ENCODE measurements at regions not wholly inside any gene's neighbourhood (a gene's known extent, or its start where the extent isn't known, plus 50 kb on each side); places are given as distances from the start of the nearest gene placed in this dataset.

DNA sequence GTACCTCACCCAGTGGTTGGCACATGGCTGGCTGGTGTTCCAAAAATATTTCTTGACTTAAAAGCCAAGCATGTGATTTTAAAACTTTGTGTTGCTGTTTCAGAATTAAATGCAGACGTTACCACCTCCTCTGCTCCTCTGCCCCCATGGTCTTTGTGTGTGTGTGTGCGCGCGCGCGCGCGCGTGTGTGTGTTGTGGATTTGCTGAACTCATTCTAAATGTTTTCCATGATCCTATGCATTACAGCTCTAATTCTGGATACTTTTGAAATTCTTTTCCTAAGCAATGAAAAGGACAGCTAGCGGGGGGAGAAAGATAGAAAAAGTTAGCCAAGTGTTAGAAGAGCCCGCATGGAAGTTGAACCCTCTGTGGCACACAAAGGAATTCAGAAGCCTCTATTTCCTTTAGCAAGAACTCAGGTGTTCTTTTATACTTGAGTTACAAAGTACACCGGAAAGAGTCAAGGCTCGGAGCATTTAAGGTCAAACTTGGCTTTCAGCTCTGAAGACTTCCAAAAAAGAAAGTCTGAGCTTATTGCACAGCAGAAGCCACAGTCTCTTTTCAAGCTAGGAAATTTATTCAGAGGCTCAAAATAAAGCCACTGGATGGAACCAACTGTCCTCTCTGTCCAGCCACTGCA, 350.5 kb upstream of the TBL1XR1 start:
- TF ChIP-seq, protein P1, sequence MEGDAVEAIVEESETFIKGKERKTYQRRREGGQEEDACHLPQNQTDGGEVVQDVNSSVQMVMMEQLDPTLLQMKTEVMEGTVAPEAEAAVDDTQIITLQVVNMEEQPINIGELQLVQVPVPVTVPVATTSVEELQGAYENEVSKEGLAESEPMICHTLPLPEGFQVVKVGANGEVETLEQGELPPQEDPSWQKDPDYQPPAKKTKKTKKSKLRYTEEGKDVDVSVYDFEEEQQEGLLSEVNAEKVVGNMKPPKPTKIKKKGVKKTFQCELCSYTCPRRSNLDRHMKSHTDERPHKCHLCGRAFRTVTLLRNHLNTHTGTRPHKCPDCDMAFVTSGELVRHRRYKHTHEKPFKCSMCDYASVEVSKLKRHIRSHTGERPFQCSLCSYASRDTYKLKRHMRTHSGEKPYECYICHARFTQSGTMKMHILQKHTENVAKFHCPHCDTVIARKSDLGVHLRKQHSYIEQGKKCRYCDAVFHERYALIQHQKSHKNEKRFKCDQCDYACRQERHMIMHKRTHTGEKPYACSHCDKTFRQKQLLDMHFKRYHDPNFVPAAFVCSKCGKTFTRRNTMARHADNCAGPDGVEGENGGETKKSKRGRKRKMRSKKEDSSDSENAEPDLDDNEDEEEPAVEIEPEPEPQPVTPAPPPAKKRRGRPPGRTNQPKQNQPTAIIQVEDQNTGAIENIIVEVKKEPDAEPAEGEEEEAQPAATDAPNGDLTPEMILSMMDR (IDR thresholded peaks at IDR 0.05): no peak
- no peak for TF ChIP-seq EZH2 (IDR thresholded peaks at IDR 0.05; ENCODE audit: borderline replicate concordance, insufficient read depth, low read depth, low read length, poor library complexity, severe bottlenecking)
